ENCODE measurements at regions not wholly inside any gene's neighbourhood (a gene's known extent, or its start where the extent isn't known, plus 50 kb on each side); places are given as distances from the start of the nearest gene placed in this dataset.

- no peak for TF ChIP-seq EZH2phosphoT487 (IDR thresholded peaks at IDR 0.05; ENCODE audit: borderline replicate concordance, low read length)
- TF ChIP-seq, protein P1, sequence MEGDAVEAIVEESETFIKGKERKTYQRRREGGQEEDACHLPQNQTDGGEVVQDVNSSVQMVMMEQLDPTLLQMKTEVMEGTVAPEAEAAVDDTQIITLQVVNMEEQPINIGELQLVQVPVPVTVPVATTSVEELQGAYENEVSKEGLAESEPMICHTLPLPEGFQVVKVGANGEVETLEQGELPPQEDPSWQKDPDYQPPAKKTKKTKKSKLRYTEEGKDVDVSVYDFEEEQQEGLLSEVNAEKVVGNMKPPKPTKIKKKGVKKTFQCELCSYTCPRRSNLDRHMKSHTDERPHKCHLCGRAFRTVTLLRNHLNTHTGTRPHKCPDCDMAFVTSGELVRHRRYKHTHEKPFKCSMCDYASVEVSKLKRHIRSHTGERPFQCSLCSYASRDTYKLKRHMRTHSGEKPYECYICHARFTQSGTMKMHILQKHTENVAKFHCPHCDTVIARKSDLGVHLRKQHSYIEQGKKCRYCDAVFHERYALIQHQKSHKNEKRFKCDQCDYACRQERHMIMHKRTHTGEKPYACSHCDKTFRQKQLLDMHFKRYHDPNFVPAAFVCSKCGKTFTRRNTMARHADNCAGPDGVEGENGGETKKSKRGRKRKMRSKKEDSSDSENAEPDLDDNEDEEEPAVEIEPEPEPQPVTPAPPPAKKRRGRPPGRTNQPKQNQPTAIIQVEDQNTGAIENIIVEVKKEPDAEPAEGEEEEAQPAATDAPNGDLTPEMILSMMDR (IDR thresholded peaks at IDR 0.05; ENCODE audit: low read depth, low read length, poor library complexity, severe bottlenecking) = no peak
These were observed 356.5 kb upstream of the KLF6 start for GRCh38 chr10:4141471-4141870.
